ENCODE measurements at regions not wholly inside any gene's neighbourhood (a gene's known extent, or its start where the extent isn't known, plus 50 kb on each side); places are given as distances from the start of the nearest gene placed in this dataset.

GRCh38 chr5:51214746-51215145, 168.5 kb upstream of the ISL1 start:
- Histone ChIP-seq H2AFZ (ENCODE audit: low read length) (peak overlapping the region; percentile 76; the same call in 1 of the 2 replicates), H3K4ac (replicated peaks; ENCODE audit: insufficient read length, low read depth, low read length) (no peak overlapping the region), H3K14ac (ENCODE audit: insufficient read length) (no peak overlapping the region), H4K8ac (ENCODE audit: extremely low read depth, insufficient read depth, low read length) (no peak overlapping the region), H2BK12ac (ENCODE audit: low read depth, low read length) (no peak overlapping the region), H2AK5ac (ENCODE audit: low read depth, low read length) (no peak overlapping the region), H3K27ac (ENCODE audit: low read depth, low read length) (no peak overlapping the region), H3K79me2 (ENCODE audit: control insufficient read depth in 1 of 2, insufficient read depth in 2 of 2, low read length in 2 of 2) (no peaks in the 10 kb centered on the region), H4K20me1 (replicated peaks in 1 of 2; ENCODE audit: control insufficient read depth in 1 of 2, insufficient read depth in 2 of 2, low read length in 2 of 2) (no peaks in the 10 kb centered on the region), H3K4me1 (replicated peaks in 1 of 4; ENCODE audit: control insufficient read depth in 3 of 4, insufficient read depth in 4 of 4, low read length in 3 of 4) (peaks cover 0 to 3% (median 0%) of the 10 kb centered on the region in 4 experiments; a peak in 1 of 7 replicates), H3K9ac (replicated peaks in 1 of 4; ENCODE audit: extremely low read depth in 1 of 4, low read depth in 3 of 4, low read length in 3 of 4) (no peak overlapping the region), H3K27me3 (replicated peaks in 1 of 4; ENCODE audit: control insufficient read depth in 3 of 4, extremely low read depth in 1 of 4, insufficient read depth in 3 of 4, low read length in 3 of 4) (no peaks in the 10 kb centered on the region), H2BK20ac (ENCODE audit: low read length) (no peak overlapping the region), H4K91ac (replicated peaks; ENCODE audit: insufficient read length, low read length) (no peak overlapping the region), H3K18ac (ENCODE audit: extremely low read depth, low read length) (no peak overlapping the region), H3K36me3 (ENCODE audit: control insufficient read depth in 2 of 4, insufficient read depth in 4 of 4, low read length in 3 of 4) (no peaks in the 10 kb centered on the region), H3K4me2 (ENCODE audit: insufficient read depth in 1 of 2, low read depth in 2 of 2, low read length in 2 of 2) (no peak overlapping the region), H3K56ac (replicated peaks; ENCODE audit: insufficient read length, low read depth, low read length) (no peak overlapping the region), H3K4me3 (ENCODE audit: extremely low read depth in 1 of 4, insufficient read depth in 2 of 4, low read depth in 3 of 4, low read length in 4 of 4) (no peak overlapping the region), H3K23ac (ENCODE audit: insufficient read length) (no peak overlapping the region), H3K9me3 (ENCODE audit: insufficient read depth in 2 of 2, low read depth in 1 of 2, low read length in 1 of 2) (no peaks in the 10 kb centered on the region), H3K23me2 (ENCODE audit: low read depth, low read length) (no peaks in the 10 kb centered on the region), H2BK120ac (replicated peaks; ENCODE audit: low read depth, low read length) (no peak overlapping the region), H2BK15ac (ENCODE audit: low read length) (no peak overlapping the region), H3K79me1 (ENCODE audit: low read depth, low read length) (no peaks in the 10 kb centered on the region), H4K5ac (ENCODE audit: insufficient read length, low read depth, low read length) (no peak overlapping the region), H2BK5ac (ENCODE audit: low read depth, low read length) (no peak overlapping the region)
- FAIRE-seq (no peak), DNase-seq (ENCODE audit: low read depth in 1 of 2, low spot score in 2 of 2) (no peak)
- CTCF ChIA-PET (ENCODE audit: partially characterized antibody): no interaction called here
- 92% methylated on average over 1 of the region's 1 CpG; no CpG with 5 or more reads in 1 of the 2 experiments for WGBS, 2 experiments (ENCODE audit: extremely low coverage in 1 of 2, insufficient coverage in 1 of 2, insufficient read length in 1 of 2, insufficient replicate concordance in 2 of 2, low coverage in 1 of 2, low lambda C conversion rate in 2 of 2, missing lambda C conversion rate in 1 of 2)
- POLR2A ChIA-PET (ENCODE audit: partially characterized antibody): no interaction called here
- TF ChIP-seq KDM1A (IDR thresholded peaks at IDR 0.05; ENCODE audit: borderline replicate concordance, low read length) (no peak), RAD21 (IDR thresholded peaks at IDR 0.05 in 1 of 2, conservative IDR thresholded peaks at IDR 0.05 in 1 of 2; ENCODE audit: low read depth in 2 of 2, low read length in 2 of 2) (no peak), ATF3 (IDR thresholded peaks at IDR 0.05; ENCODE audit: insufficient read depth, low read depth, low read length) (no peak), EZH2 (IDR thresholded peaks at IDR 0.05; ENCODE audit: low read depth, low read length, severe bottlenecking) (no peak), KDM4A (IDR thresholded peaks at IDR 0.05; ENCODE audit: low read depth, low read length, severe bottlenecking) (no peak), SUZ12 (IDR thresholded peaks at IDR 0.05; ENCODE audit: low read length) (no peak), MAX (IDR thresholded peaks at IDR 0.05) (no peak), POLR2AphosphoS5 (IDR thresholded peaks at IDR 0.05; ENCODE audit: low read depth, low read length) (no peak), TAF7 (optimal IDR thresholded peaks at IDR 0.05; ENCODE audit: borderline replicate concordance, low read depth, low read length) (no peak), BCL11A (IDR thresholded peaks at IDR 0.05; ENCODE audit: low read depth in 2 of 2, low read length in 2 of 2) (no peak), CEBPB (IDR thresholded peaks at IDR 0.05; ENCODE audit: low read depth, low read length) (no peak), GTF2F1 (IDR thresholded peaks at IDR 0.05; ENCODE audit: borderline replicate concordance, low read depth, low read length) (no peak), CBX8 (IDR thresholded peaks at IDR 0.05; ENCODE audit: borderline replicate concordance, low read depth, low read length) (no peak), NANOG (IDR thresholded peaks at IDR 0.05; ENCODE audit: insufficient read depth, low read depth, low read length, poor library complexity, severe bottlenecking) (no peak)

Measured in H1 (cell line).